Neuronal stem cell (in vitro differentiated cells): ENCODE measurements at regions not wholly inside any gene's neighbourhood (a gene's known extent, or its start where the extent isn't known, plus 50 kb on each side); places are given as distances from the start of the nearest gene placed in this dataset.
A peak's percentile ranks its signal among the peaks of the same experiment; 100 is the strongest.

Source experiments
- DNase-seq: peaks from one replicate; pipeline ENCODE4 v3.0.0-alpha.2; 2013; ENCODE audit warnings: low spot score
- H2AFZ ChIP-seq: one replicate; pipeline ENCODE4 v1.6.1; 2013; ENCODE audit warnings: mild to moderate bottlenecking, low read length, inconsistent platforms
- H2AK5ac ChIP-seq: 2 replicates; pipeline ENCODE4 v1.6.1; 2013; ENCODE audit warnings: low read depth, mild to moderate bottlenecking, inconsistent platforms, low read length, moderate library complexity, mixed read lengths
- H2BK120ac ChIP-seq: 2 replicates; pipeline ENCODE4 v1.6.1; 2013; ENCODE audit warnings: low read depth, mild to moderate bottlenecking, inconsistent platforms, low read length, moderate library complexity, mixed read lengths
- H2BK12ac ChIP-seq: one replicate; pipeline ENCODE4 v1.6.1; 2013; ENCODE audit warnings: low read length, inconsistent platforms
- H2BK15ac ChIP-seq: 2 replicates; pipeline ENCODE4 v1.6.1; 2013; ENCODE audit warnings: mild to moderate bottlenecking, low read length, inconsistent platforms, mixed read lengths
- H2BK5ac ChIP-seq: one replicate; pipeline ENCODE4 v1.6.1; 2013; ENCODE audit warnings: inconsistent platforms, mild to moderate bottlenecking, low read length, moderate library complexity
- H3K14ac ChIP-seq: one replicate; pipeline ENCODE4 v1.6.1; 2013; ENCODE audit warnings: low read length, inconsistent platforms
- H3K18ac ChIP-seq: 2 replicates; pipeline ENCODE4 v1.6.1; 2013; ENCODE audit warnings: low read length, inconsistent platforms
- H3K23ac ChIP-seq: 2 replicates; pipeline ENCODE4 v1.6.1; 2013; ENCODE audit warnings: low read depth, mild to moderate bottlenecking, mixed read lengths, low read length, inconsistent platforms; ENCODE audit not compliant: poor library complexity
- H3K27ac ChIP-seq: replicated peaks from 3 replicates; pipeline ENCODE4 v1.5.1; 2013; ENCODE audit warnings: low read length, inconsistent platforms
- H3K27me3 ChIP-seq, 3 experiments: 2 replicates each; pipeline ENCODE4 v1.6.1; 2013; ENCODE audit warnings: low read length in 3 of 3, mild to moderate bottlenecking in 2 of 3, inconsistent platforms in 1 of 3, low read depth in 1 of 3, mixed read lengths in 1 of 3, moderate library complexity in 1 of 3; ENCODE audit not compliant: control insufficient read depth in 3 of 3, insufficient read depth in 3 of 3
- H3K36me3 ChIP-seq, 2 donors: replicated peaks in 1 of 2; 2 replicates each; pipeline ENCODE4 v1.6.1; 2013; ENCODE audit warnings: low read length in 2 of 2; ENCODE audit not compliant: control insufficient read depth in 2 of 2, insufficient read depth in 2 of 2
- H3K4ac ChIP-seq: 2 replicates; pipeline ENCODE4 v1.6.1; 2013; ENCODE audit warnings: inconsistent platforms, mild to moderate bottlenecking, low read length, moderate library complexity
- H3K4me1 ChIP-seq, 2 donors: 1 replicate in 1 of 2; 2 replicates in 1 of 2; pipeline ENCODE4 v1.6.1; 2013; ENCODE audit warnings: low read length in 2 of 2, low read depth in 1 of 2; ENCODE audit not compliant: control insufficient read depth in 2 of 2, insufficient read depth in 1 of 2
- H3K4me2 ChIP-seq: one replicate; pipeline ENCODE4 v1.6.1; 2013; ENCODE audit warnings: mild to moderate bottlenecking, low read length, inconsistent platforms; ENCODE audit not compliant: insufficient read depth, poor library complexity, severe bottlenecking
- H3K4me3 ChIP-seq, 2 donors: 2 replicates each; pipeline ENCODE4 v1.5.1; 2013; ENCODE audit warnings: low read length in 2 of 2, mild to moderate bottlenecking in 2 of 2, inconsistent platforms in 1 of 2, moderate library complexity in 1 of 2
- H3K79me1 ChIP-seq: one replicate; pipeline ENCODE4 v1.6.1; 2013; ENCODE audit warnings: low read depth, mild to moderate bottlenecking, inconsistent platforms, low read length, moderate library complexity
- H3K9ac ChIP-seq: one replicate; pipeline ENCODE4 v1.6.1; 2013; ENCODE audit warnings: mild to moderate bottlenecking, low read depth, low read length, inconsistent platforms; ENCODE audit not compliant: poor library complexity
- H3K9me3 ChIP-seq, 2 donors: replicated peaks in 1 of 2; 2 replicates each; pipeline versions ENCODE3 to v1.6.1; 2013; ENCODE audit warnings: low read length in 2 of 2, mild to moderate bottlenecking in 2 of 2, inconsistent platforms in 1 of 2, low read depth in 1 of 2, mixed read lengths in 1 of 2, moderate library complexity in 1 of 2; ENCODE audit not compliant: control insufficient read depth in 2 of 2, insufficient read depth in 1 of 2
- H4K8ac ChIP-seq: one replicate; pipeline ENCODE4 v1.6.1; 2013; ENCODE audit warnings: low read depth, mild to moderate bottlenecking, inconsistent platforms, low read length, moderate library complexity
- H4K91ac ChIP-seq: one replicate; pipeline ENCODE4 v1.6.1; 2013; ENCODE audit warnings: low read length, low read depth, mild to moderate bottlenecking, inconsistent platforms; ENCODE audit not compliant: poor library complexity
- WGBS, 2 donors: extraction: QIAGEN DNeasy Blood & Tissue Kit; methylation state at CpG; one replicate each; pipeline ENCODE4 v1.1.7; 2013; ENCODE audit warnings: missing lambda C conversion rate in 2 of 2, mixed read lengths in 1 of 2; ENCODE audit not compliant: insufficient read length in 2 of 2, insufficient replicate concordance in 1 of 2; ENCODE audit errors: extremely low coverage in 2 of 2; 5-methylcytosine and 5-hydroxymethylcytosine counted together

GRCh38 chr1:184223216-184223615 lies 163.6 kb upstream of the C1orf21 start:
- no CpG with 5 or more reads among the region's 11 CpGs for WGBS, 2 donors
- Histone ChIP-seq H2BK12ac (no peak overlapping the region), H2BK120ac (no peak overlapping the region), H3K4me1 (peaks cover 0 to 7% of the 10 kb centered on the region in 2 donors), H3K79me1 (no peaks in the 10 kb centered on the region), H2AFZ (no peak overlapping the region), H4K91ac (no peak overlapping the region), H2BK15ac (no peak overlapping the region), H3K27ac (no peak overlapping the region), H3K4ac (no peak overlapping the region), H2BK5ac (no peak overlapping the region), H3K27me3 (peaks cover 0 to 5% (median 0%) of the 10 kb centered on the region in 3 experiments), H3K18ac (no peak overlapping the region), H3K4me3 (no peak overlapping the region), H3K9ac (no peak overlapping the region), H2AK5ac (no peak overlapping the region), H3K23ac (no peak overlapping the region), H3K4me2 (no peak overlapping the region), H3K9me3 (no peaks in the 10 kb centered on the region), H4K8ac (no peak overlapping the region), H3K14ac (no peak overlapping the region), H3K36me3 (no peaks in the 10 kb centered on the region)
- DNase-seq = no peak

GRCh38 chr1:184225283-184226099 lies 161.3 kb upstream of the C1orf21 start:
- Histone ChIP-seq H3K27me3 (peaks cover 0 to 5% (median 0%) of the 10 kb centered on the region in 3 experiments), H2AFZ (peak overlapping the region; percentile 64), H3K14ac (no peak overlapping the region), H3K79me1 (no peaks in the 10 kb centered on the region), H2BK15ac (peak overlapping the region; percentile 18), H3K27ac (no peak overlapping the region), H4K8ac (no peak overlapping the region), H2BK12ac (no peak overlapping the region), H2BK120ac (peak overlapping the region; percentile 2), H2AK5ac (no peak overlapping the region), H3K23ac (no peak overlapping the region), H3K9me3 (no peaks in the 10 kb centered on the region), H2BK5ac (peak overlapping the region; percentile 14), H3K4me1 (no peaks in the 10 kb centered on the region), H3K4me3 (no peak overlapping the region), H3K9ac (no peak overlapping the region), H3K4me2 (no peak overlapping the region), H3K4ac (no peak overlapping the region), H3K18ac (no peak overlapping the region), H3K36me3 (no peaks in the 10 kb centered on the region), H4K91ac (no peak overlapping the region)
- WGBS, 2 donors = no CpG with 5 or more reads among the region's 23 CpGs
- no peak for DNase-seq

- H3K18ac ChIP-seq = no peak overlapping the region
- H2AK5ac ChIP-seq = no peak overlapping the region
- no peak overlapping the region for H3K14ac ChIP-seq
- peaks cover 0 to 5% (median 0%) of the 10 kb centered on the region in 3 experiments for H3K27me3 ChIP-seq
- no peak overlapping the region for H2BK12ac ChIP-seq
- H3K27ac ChIP-seq = no peak overlapping the region
- H3K23ac ChIP-seq = no peak overlapping the region
- H3K4me3 ChIP-seq = no peak overlapping the region
- H3K9me3 ChIP-seq = no peaks in the 10 kb centered on the region
- H4K8ac ChIP-seq = no peak overlapping the region
- no peak overlapping the region for H3K9ac ChIP-seq
- no peak for DNase-seq
- WGBS, 2 donors = no CpG with 5 or more reads among the region's 15 CpGs
- no peak overlapping the region for H3K4me2 ChIP-seq
- no peaks in the 10 kb centered on the region for H3K79me1 ChIP-seq
- peak overlapping the region; percentile 14 for H2BK5ac ChIP-seq
- no peak overlapping the region for H4K91ac ChIP-seq
- no peaks in the 10 kb centered on the region for H3K4me1 ChIP-seq
- peak overlapping the region; percentile 2 for H2BK120ac ChIP-seq
- no peak overlapping the region for H3K4ac ChIP-seq
- no peaks in the 10 kb centered on the region for H3K36me3 ChIP-seq
- H2AFZ ChIP-seq = peak overlapping the region; percentile 64
- H2BK15ac ChIP-seq = peak overlapping the region; percentile 18
Measured at GRCh38 chr1:184226100-184226487, 160.7 kb upstream of the C1orf21 start.

- no CpG with 5 or more reads among the region's 2 CpGs for WGBS, 2 donors
- no peaks in the 10 kb centered on the region for H3K79me1 ChIP-seq
- H3K4me1 ChIP-seq = no peaks in the 10 kb centered on the region
- no peak overlapping the region for H3K9ac ChIP-seq
- H3K9me3 ChIP-seq = no peaks in the 10 kb centered on the region
- no peak overlapping the region for H2AFZ ChIP-seq
- H3K18ac ChIP-seq = no peak overlapping the region
- H3K23ac ChIP-seq = no peak overlapping the region
- no peak overlapping the region for H3K4me2 ChIP-seq
- no peak overlapping the region for H2BK5ac ChIP-seq
- H3K27me3 ChIP-seq = peaks cover 0 to 5% (median 0%) of the 10 kb centered on the region in 3 experiments
- no peak overlapping the region for H3K14ac ChIP-seq
- H3K27ac ChIP-seq = no peak overlapping the region
- H3K4me3 ChIP-seq = no peak overlapping the region
- no peak overlapping the region for H3K4ac ChIP-seq
- no peak overlapping the region for H2AK5ac ChIP-seq
- H3K36me3 ChIP-seq = no peaks in the 10 kb centered on the region
- no peak for DNase-seq
- H2BK15ac ChIP-seq = no peak overlapping the region
- no peak overlapping the region for H4K8ac ChIP-seq
- H2BK12ac ChIP-seq = no peak overlapping the region
- H4K91ac ChIP-seq = no peak overlapping the region
- no peak overlapping the region for H2BK120ac ChIP-seq
Measured at GRCh38 chr1:184228558-184228957, 158.3 kb upstream of the C1orf21 start.
